GM21381 (cell line): ENCODE measurements at regions not wholly inside any gene's neighbourhood (a gene's known extent, or its start where the extent isn't known, plus 50 kb on each side); places are given as distances from the start of the nearest gene placed in this dataset.
A peak's percentile ranks its signal among the peaks of the same experiment; 100 is the strongest.
"Not testable (repeated sequence)": the region's sequence is repeated elsewhere in the genome, so short reads cannot be mapped to it uniquely, and the experiment has no call there.

Experiments used
- ATAC-seq: cut with Tn5 transposase; IDR thresholded peaks from one replicate; pipeline ENCODE4 v1.9.1; 2021; ENCODE audit warnings: mild to moderate bottlenecking, moderate library complexity; ENCODE audit not compliant: unreplicated experiment

- no peak for ATAC-seq
Observed at GRCh38 chr3:106294121-106294520, 425.3 kb upstream of the CBLB start.

- ATAC-seq = no peak
Observed at GRCh38 chr3:106296062-106296461, 427.2 kb upstream of the CBLB start.

DNA sequence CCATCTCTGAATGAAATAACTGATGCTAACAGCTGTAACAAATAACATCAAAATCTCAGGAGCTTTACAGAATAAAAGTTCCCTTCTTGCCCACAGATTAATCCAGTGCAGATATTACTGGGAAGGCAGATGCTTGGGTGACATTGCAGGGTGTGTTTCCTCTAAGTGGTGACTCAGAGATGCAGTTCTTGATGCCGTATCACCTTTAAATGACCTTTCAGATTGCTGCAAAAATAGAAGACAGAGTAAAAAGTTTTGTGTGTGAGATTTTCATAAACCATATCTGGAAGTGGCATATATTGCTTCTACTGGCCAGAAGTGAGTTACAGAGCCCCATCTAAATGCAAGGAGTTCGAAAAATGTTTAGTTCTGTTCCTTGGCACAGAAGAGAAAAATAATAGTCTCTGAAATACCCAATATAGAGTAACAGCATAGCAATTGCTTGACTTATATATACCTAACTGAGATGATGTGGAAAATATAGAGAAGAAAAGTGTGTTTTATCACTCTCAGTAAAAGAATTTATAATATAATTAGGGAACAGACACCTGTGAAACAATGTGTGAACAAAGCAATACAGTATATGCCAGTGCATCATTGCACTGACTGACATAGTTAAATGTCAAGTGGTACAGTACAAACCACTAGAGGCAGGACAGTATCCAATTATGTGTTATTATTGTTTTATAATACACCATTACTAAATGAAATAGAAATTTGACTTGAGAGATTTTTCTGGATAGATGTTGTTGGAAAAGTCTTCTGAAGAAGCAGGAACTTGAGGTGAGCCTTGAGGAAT lies 430.7 kb upstream of the CBLB start:
- ATAC-seq = peak; percentile 62

- ATAC-seq = peak; percentile 91
Observed at GRCh38 chr3:106302451-106303221, 433.8 kb upstream of the CBLB start.

DNA sequence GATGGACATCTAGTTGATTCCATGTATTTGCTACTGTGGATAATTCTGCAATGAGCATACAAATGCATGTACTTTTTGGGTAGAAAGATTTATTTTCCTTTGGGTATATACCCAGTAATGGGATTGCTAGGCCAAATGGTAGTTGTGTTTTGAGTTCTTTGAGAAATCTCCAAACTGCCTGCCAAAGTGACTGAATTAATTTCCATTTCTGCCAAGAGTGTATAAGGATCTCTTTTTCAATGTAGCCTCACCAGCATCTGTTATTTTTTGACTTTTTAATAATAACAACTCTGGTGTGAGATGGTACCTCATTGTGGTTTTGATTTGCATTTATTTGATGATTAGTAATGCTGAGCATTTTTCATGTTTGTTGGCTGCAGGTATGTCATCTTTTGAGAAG lies 435.0 kb upstream of the CBLB start:
- ATAC-seq = no peak

GRCh38 chr3:106305127-106305526 lies 436.3 kb upstream of the CBLB start:
- ATAC-seq = no peak

DNA sequence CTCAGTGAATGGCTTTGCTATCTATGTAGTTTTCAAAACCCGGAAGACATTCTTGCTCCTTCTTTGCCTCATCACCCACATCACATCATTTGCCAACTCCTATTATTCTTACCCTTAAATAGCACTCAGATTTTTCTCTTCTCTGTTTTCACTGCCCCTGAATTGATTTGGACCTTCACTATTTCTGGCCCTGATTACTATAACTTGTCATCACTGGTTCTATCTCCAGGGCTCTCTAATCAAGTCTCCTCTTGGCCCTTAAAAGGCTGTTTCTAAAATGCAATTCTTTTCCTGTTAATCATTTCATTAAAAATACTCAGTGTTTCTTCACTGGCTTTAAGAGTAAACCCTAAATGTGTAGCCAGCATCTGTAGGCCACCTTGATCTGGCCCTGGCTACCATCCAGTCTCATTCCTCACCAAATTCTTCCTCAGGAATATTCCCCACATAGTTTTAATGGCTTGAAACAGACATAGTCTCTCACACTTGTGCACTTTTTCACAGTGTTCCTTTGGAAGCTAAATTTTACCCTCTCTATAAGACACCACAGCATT lies 437.1 kb upstream of the CBLB start:
- no peak for ATAC-seq

DNA sequence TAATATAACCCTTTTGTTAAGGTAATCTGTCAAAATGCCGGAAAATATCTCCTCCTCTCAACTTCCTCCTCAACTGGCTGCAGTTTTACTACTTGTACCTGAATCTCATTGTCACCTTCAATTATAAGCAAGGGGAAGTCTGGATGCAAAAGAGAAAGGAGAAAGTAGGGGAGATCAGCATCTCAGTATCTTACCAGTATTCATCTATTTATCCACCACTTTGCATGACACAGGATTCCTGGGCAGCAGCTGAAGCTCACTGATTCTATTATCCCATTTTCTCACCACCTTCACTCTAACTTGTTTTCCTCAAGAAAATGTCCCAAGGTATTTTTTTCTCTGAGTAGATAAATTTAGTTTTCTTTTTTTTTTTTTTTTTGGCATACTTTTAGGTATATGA lies 440.5 kb upstream of the CBLB start:
- ATAC-seq = no peak

- not testable (repeated sequence) for ATAC-seq
Observed at GRCh38 chr3:106309798-106310197, 441.0 kb upstream of the CBLB start.

DNA sequence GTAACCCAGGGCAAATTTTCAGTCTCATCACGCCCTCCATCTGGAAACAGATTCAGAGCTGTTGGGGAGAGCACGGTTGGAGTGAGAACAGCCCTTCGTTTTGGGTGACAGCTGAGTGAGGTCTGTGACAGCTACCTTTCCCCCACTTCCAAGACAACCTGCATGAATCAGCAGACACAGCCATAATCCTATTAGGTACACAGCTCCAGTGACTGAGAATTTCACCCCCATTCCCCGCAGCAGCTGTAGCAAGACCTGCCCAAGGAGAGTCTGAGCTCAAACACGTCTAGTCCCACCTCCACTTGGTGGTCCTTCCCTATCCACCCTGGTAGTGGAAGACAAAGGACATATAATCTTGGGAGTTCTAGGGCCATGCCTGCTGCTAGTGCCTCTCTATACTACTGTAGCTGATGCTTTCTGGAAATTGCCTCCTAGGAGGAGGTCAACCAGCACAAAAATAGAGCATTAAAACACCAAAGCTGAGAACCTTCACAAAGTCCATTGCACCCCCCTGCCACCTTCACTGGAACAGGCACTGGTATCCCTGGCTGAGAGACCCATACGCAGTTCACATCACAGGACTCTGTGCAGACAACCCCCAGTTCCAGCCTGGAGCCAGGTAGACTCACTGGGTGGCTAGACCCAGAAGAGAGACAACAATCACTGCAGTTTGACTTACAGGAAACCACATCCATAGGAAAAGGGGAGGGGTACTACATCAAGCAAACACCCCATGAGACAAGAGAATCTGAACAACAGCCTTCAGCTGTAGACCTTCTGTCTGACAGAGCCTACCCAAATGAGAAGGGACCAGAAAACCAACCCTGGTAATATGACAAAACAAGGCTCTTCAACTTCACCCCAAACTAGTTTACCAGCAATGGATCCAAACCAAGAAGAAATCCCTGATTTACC lies 448.6 kb upstream of the CBLB start:
- no peak for ATAC-seq

- not testable (repeated sequence) for ATAC-seq
Observed at GRCh38 chr3:106321438-106321837, 452.6 kb upstream of the CBLB start.

DNA sequence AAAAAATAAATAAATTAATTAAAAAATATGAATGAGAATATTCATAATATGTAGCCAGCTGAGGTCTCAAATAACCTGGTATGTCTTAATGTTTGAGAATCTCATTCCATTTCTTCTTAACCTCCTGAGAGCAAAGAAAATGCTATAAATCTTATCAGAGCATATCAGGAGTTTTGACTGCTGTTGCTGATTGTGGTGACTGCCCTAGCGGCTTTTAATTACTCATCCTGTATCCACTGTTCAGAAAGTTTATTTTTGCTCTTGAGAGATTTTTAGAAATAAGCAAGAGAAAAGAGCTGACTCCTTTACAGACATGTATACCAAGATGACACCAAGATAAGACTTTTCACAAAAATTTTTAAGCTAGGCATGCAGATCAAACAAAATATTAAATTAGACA lies 454.8 kb upstream of the CBLB start:
- no peak for ATAC-seq

- no peak for ATAC-seq
Observed at GRCh38 chr3:106326941-106327695, 458.3 kb upstream of the CBLB start.

GRCh38 chr3:106327696-106328025 lies 458.8 kb upstream of the CBLB start:
- ATAC-seq = no peak

DNA sequence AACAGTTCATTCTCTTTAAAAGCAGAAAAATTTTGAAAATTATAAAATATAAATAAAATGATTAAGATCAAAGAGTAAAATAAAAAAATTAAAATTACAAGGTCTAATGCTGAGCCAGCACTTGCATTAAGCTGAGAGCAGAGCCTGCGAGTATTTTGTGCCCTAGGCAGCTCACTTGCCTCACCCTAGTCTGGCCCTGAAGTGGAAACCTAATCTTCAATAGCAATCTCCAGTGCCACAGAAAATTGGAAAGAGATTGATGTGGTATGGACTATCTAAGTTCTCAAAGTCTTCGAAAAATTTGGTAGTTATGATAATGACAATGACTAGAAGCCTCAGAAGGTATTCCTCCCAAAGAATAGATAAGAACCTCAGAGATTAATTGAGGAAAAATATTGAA lies 459.4 kb upstream of the CBLB start:
- no peak for ATAC-seq

GRCh38 chr3:106329521-106329920 lies 460.7 kb upstream of the CBLB start:
- ATAC-seq = no peak

GRCh38 chr3:106331636-106332035 lies 462.8 kb upstream of the CBLB start:
- no peak for ATAC-seq

DNA sequence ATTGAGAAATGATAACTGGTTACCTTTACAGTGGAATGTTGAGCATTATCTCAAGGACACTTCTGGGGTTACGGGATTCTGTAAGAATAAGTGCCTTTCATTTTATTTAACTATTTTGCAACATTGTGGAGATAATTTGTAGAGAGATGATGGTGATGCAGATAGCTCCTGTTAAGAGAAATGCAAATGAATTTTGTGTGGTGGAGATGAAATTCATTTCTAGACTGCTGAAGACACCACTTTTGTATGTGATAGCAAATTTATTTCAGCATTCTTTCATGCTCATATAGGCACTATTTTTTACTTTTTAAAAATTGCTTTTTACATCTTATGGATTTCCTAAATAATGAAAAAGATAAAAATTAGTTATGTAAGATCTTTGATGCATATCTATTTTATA lies 463.3 kb upstream of the CBLB start:
- no peak for ATAC-seq

- ATAC-seq = peak; percentile 54
Observed at GRCh38 chr3:106332884-106333283, 464.1 kb upstream of the CBLB start.

DNA sequence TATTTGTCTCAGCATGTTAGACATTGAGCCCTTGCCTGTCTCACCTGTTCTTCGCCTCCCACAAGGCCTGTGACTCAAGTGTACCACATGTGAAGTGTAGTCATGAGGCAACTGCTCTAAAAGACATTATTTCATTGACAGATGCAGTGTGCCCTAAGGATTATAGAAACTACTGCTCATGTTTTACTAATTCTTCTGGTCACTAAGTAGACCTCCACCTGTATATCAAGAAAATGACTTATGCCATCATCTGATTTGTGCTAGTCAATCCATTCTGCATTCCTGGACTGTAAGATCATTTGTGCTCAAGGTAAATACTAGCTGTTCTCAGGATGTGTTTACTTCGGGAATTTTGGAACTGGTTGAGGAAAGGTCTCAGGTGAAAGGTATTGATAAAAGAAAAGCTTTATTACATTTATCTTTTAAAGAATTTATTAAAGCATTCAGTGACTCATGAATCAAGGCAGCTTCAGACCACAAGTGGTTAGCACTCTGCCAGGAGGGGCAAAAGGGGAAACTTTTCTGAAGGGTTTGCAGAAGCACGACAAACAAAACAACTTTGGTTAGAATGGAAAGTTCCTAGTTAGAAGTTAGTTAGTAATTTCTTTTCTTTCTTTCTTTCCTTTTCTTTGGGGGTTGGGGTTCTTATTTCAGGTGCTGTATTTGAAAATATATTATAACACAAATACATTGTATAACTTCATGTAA lies 465.3 kb upstream of the CBLB start:
- ATAC-seq = peak; percentile 57
